GM12891 (cell line): ENCODE measurements at regions not wholly inside any gene's neighbourhood (a gene's known extent, or its start where the extent isn't known, plus 50 kb on each side); places are given as distances from the start of the nearest gene placed in this dataset.

Experiments
- PAX5 ChIP-seq: IDR thresholded peaks from 2 replicates; pipeline ENCODE4 v1.6.1; 2011; ENCODE audit warnings: low read length, moderate library complexity, mild to moderate bottlenecking; ENCODE audit not compliant: insufficient read depth, severe bottlenecking
- POLR2A ChIP-seq: IDR thresholded peaks from 2 replicates; pipeline ENCODE4 v1.6.1; 2011; ENCODE audit warnings: low read depth, low read length, control low read depth
- POLR2AphosphoS5 ChIP-seq: IDR thresholded peaks from 2 replicates; pipeline ENCODE4 v1.6.1; 2011; ENCODE audit warnings: low read depth, low read length, control low read depth
- POU2F2 ChIP-seq: IDR thresholded peaks from 2 replicates; pipeline ENCODE4 v1.6.1; 2011; ENCODE audit warnings: low read depth, mild to moderate bottlenecking, control low read depth, low read length, moderate library complexity
- TAF1 ChIP-seq: IDR thresholded peaks from 2 replicates; pipeline ENCODE4 v1.6.1; 2011; ENCODE audit warnings: low read depth, low read length, control low read depth

DNA sequence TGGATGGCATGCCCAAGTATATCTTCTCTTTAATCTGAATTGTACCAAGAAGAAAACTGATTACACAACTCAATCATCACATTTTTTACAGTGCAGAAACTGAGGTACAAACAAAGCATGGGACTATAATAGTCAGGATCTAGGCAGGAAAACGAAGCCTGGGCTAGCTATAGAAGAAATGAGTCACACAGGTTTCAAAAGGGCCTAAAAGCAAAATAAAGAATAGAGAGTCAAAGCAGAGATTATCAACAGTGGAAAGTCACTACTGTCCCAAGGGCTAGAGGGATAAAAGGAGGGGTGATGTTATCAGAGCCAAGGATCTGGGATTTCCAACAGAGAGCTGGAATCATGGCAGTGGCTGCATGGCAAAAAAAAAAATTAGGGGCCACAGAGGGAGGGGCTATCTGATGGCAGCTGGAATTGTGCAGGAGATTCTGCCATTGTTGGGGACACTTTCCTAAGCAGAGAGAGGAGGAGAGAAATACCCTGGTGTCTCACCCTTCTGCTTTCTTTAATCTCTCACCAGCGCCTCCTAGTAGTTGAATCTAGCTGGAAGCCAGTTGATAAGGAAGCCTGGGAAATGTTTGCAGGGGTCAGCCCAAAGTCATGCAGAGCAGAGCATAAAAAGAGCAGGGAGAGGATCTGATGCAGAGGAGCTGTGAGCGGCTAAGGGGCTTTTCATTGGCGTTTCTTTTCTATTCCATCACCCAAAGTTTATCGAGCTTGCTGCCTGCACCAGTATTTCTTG is 343.2 kb downstream of the ACTL7B start:
- TF ChIP-seq POU2F2 (no peak), POLR2A (no peak), PAX5 (no peak), TAF1 (no peak), POLR2AphosphoS5 (no peak)
